ENCODE measurements at regions not wholly inside any gene's neighbourhood (a gene's known extent, or its start where the extent isn't known, plus 50 kb on each side); places are given as distances from the start of the nearest gene placed in this dataset.

- TF ChIP-seq YY1 (IDR thresholded peaks at IDR 0.05; ENCODE audit: insufficient read depth, insufficient read length) (no peak), ZNF274 (IDR thresholded peaks at IDR 0.05; ENCODE audit: low read depth, low read length) (no peak)
These were observed 438.9 kb downstream of the RAP2B start for GRCh38 chr3:153600896-153601295.

Data from NT2/D1 (cell line).